NCI-H1436 treated with DMSO at 0.1 percent for 48 hours (cell line): ENCODE measurements at regions not wholly inside any gene's neighbourhood (a gene's known extent, or its start where the extent isn't known, plus 50 kb on each side); places are given as distances from the start of the nearest gene placed in this dataset.

ENCODE experiments used
- DNase-seq: peaks from one replicate; lab custom pipeline; 2025; lab: John Stamatoyannopoulos, UW

- no peak for DNase-seq
These were observed 340.2 kb downstream of the DHX35 start for GRCh38 chr20:39302312-39302711.

GRCh38 chr20:39299783-39300182 is 337.6 kb downstream of the DHX35 start:
- no peak for DNase-seq

GRCh38 chr20:39298571-39299506 is 336.7 kb downstream of the DHX35 start:
- DNase-seq: no peak

- DNase-seq: no peak
These were observed 336.0 kb downstream of the DHX35 start for GRCh38 chr20:39298121-39298520.

- DNase-seq: no peak
These were observed 333.2 kb downstream of the DHX35 start for GRCh38 chr20:39295301-39295700.

- no peak for DNase-seq
These were observed 332.1 kb downstream of the DHX35 start for GRCh38 chr20:39294137-39294725.

GRCh38 chr20:39292193-39292736 is 330.1 kb downstream of the DHX35 start:
- no peak for DNase-seq

GRCh38 chr20:39291301-39291700 is 329.2 kb downstream of the DHX35 start:
- no peak for DNase-seq

- DNase-seq: no peak
These were observed 328.4 kb downstream of the DHX35 start for GRCh38 chr20:39290575-39290974.

- DNase-seq: no peak
These were observed 327.7 kb downstream of the DHX35 start for GRCh38 chr20:39289831-39290230.

GRCh38 chr20:39289316-39289715 is 327.2 kb downstream of the DHX35 start:
- DNase-seq: no peak

GRCh38 chr20:39283464-39283863 is 321.3 kb downstream of the DHX35 start:
- no peak for DNase-seq

GRCh38 chr20:39282619-39283092 is 320.5 kb downstream of the DHX35 start:
- no peak for DNase-seq

GRCh38 chr20:39280875-39281274 is 318.7 kb downstream of the DHX35 start:
- no peak for DNase-seq

- no peak for DNase-seq
These were observed 316.2 kb downstream of the DHX35 start for GRCh38 chr20:39278230-39278788.

- DNase-seq: no peak
These were observed 315.0 kb downstream of the DHX35 start for GRCh38 chr20:39277185-39277584.

- no peak for DNase-seq
These were observed 308.9 kb downstream of the DHX35 start for GRCh38 chr20:39270837-39271604.

GRCh38 chr20:39269493-39270217 is 307.5 kb downstream of the DHX35 start:
- no peak for DNase-seq

GRCh38 chr20:39268981-39269461 is 306.9 kb downstream of the DHX35 start:
- DNase-seq: no peak

GRCh38 chr20:39268491-39268951 is 306.4 kb downstream of the DHX35 start:
- no peak for DNase-seq

GRCh38 chr20:39266989-39267388 is 304.8 kb downstream of the DHX35 start:
- no peak for DNase-seq
